GM23248 (cell line): ENCODE measurements at regions not wholly inside any gene's neighbourhood (a gene's known extent, or its start where the extent isn't known, plus 50 kb on each side); places are given as distances from the start of the nearest gene placed in this dataset.

ENCODE experiments used
- EZH2 ChIP-seq: fragments of 200-600 bp; sonication (generic); IDR thresholded peaks from 2 replicates; pipeline ENCODE4 v1.6.1; 2018; ENCODE audit warnings: antibody characterized with exemption, mild to moderate bottlenecking; ENCODE audit not compliant: insufficient read depth, poor library complexity, severe bottlenecking
- EZH2phosphoT487 ChIP-seq: fragments of 200-600 bp; sonication (generic); IDR thresholded peaks from 2 replicates; pipeline ENCODE4 v1.6.1; 2018; ENCODE audit warnings: antibody characterized with exemption, moderate library complexity, mild to moderate bottlenecking, low read depth; ENCODE audit not compliant: insufficient read depth

DNA sequence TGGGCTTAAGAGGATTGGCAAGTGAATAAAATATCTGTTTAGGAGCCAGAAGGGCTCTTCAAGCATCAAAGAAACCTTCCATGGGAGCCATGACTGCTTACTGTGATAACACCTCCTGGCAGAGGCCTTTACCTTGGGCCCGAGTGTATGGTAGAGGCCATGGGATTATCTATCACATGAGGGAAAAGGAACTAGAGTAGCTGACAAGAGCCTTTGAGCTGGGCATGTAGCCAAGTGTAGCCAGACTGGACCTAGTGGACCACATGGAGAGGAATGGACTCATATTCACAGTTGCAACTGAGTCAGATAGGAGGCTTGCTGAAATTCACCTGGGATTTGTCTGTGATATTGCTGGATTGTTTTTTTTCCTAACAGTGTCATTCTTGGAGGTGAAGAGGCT is 276.0 kb upstream of the ZFHX3 start:
- no peak for TF ChIP-seq EZH2
- no peak for TF ChIP-seq EZH2phosphoT487
